Ovary (tissue), 3 donors: ENCODE measurements at regions not wholly inside any gene's neighbourhood (a gene's known extent, or its start where the extent isn't known, plus 50 kb on each side); places are given as distances from the start of the nearest gene placed in this dataset.

Source experiments
- CTCF ChIP-seq, 3 donors: fragments of 450-650 bp in 2 of 3; fragments of 200-600 bp in 1 of 3; IDR thresholded peaks; one replicate each; pipeline versions ENCODE4 v1.5.1 to v1.8.0; 2016 to 2022; ENCODE audit warnings: antibody characterized with exemption in 3 of 3, mild to moderate bottlenecking in 1 of 3
- POLR2A ChIP-seq: fragments of 450-650 bp; IDR thresholded peaks from one replicate; pipeline ENCODE4 v1.6.1; 2017; ENCODE audit warnings: antibody characterized with exemption, mild to moderate bottlenecking, moderate library complexity
- donor health status: DM: no; HTN: no; CAD: no.

- TF ChIP-seq CTCF (IDR thresholded peaks at IDR 0.05): no peak
- no peak for TF ChIP-seq POLR2A
These were observed 61.6 kb upstream of the ECE1 start for GRCh38 chr1:21351901-21352300.
